ENCODE measurements at regions not wholly inside any gene's neighbourhood (a gene's known extent, or its start where the extent isn't known, plus 50 kb on each side); places are given as distances from the start of the nearest gene placed in this dataset.

GRCh38 chr16:62872339-62872738 lies 836.1 kb upstream of the CDH8 start:
- TF ChIP-seq POU2F2 (IDR thresholded peaks at IDR 0.05; ENCODE audit: borderline replicate concordance, low read depth, low read length) (no peak), POLR2A (IDR thresholded peaks at IDR 0.05; ENCODE audit: low read depth, low read length) (no peak)
